ENCODE measurements at regions not wholly inside any gene's neighbourhood (a gene's known extent, or its start where the extent isn't known, plus 50 kb on each side); places are given as distances from the start of the nearest gene placed in this dataset.

DNA sequence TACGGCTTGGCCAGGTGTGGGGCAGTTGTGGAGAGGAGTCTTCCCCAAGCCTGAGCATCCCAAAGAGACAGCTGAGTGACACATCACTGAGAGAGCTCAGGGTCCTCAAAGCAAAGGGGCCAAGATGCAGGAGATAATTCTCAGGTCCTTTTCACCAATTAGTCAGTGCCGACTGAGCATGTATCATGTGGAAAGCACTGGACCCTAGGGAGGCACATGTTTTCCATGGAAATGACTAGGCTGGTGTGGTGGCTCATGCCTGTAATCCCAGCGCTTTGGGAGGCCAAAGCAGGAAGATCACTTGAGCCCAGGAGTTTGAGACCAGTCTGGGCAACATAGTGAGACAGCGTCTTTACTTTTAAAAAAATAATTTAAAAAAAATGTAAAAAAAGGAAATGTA is 67.3 kb upstream of the PRPS1 start:
- no peaks in the 10 kb centered on the region for H3K4me1 ChIP-seq (ENCODE audit: control insufficient read depth in 2 of 3, insufficient read depth in 2 of 3, low read depth in 1 of 3, low read length in 3 of 3)
- FAIRE-seq (no peak), DNase-seq (no peak)
- intact Hi-C loops (cut with DNase I), result no loop called here
- no peaks in the 10 kb centered on the region for H3K9me3 ChIP-seq (ENCODE audit: control insufficient read depth in 2 of 3, insufficient read depth in 1 of 3, low read length in 3 of 3)
- no peak overlapping the region for H3K27ac ChIP-seq (ENCODE audit: low read depth in 2 of 2, low read length in 2 of 2)
- TF ChIP-seq, protein P1, sequence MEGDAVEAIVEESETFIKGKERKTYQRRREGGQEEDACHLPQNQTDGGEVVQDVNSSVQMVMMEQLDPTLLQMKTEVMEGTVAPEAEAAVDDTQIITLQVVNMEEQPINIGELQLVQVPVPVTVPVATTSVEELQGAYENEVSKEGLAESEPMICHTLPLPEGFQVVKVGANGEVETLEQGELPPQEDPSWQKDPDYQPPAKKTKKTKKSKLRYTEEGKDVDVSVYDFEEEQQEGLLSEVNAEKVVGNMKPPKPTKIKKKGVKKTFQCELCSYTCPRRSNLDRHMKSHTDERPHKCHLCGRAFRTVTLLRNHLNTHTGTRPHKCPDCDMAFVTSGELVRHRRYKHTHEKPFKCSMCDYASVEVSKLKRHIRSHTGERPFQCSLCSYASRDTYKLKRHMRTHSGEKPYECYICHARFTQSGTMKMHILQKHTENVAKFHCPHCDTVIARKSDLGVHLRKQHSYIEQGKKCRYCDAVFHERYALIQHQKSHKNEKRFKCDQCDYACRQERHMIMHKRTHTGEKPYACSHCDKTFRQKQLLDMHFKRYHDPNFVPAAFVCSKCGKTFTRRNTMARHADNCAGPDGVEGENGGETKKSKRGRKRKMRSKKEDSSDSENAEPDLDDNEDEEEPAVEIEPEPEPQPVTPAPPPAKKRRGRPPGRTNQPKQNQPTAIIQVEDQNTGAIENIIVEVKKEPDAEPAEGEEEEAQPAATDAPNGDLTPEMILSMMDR (IDR thresholded peaks at IDR 0.05; ENCODE audit: borderline replicate concordance, extremely low read depth, insufficient read depth), result no peak
- no peaks in the 10 kb centered on the region for H3K36me3 ChIP-seq (ENCODE audit: control insufficient read depth in 2 of 3, insufficient read depth in 3 of 3, low read length in 3 of 3)
- no peak overlapping the region for H3K4me3 ChIP-seq (ENCODE audit: low read length in 3 of 3)
- H3K27me3 ChIP-seq (ENCODE audit: control insufficient read depth, insufficient read depth, low read length), result no peaks in the 10 kb centered on the region
- no peak overlapping the region for H3K9ac ChIP-seq (ENCODE audit: low read length in 3 of 3)

DNA sequence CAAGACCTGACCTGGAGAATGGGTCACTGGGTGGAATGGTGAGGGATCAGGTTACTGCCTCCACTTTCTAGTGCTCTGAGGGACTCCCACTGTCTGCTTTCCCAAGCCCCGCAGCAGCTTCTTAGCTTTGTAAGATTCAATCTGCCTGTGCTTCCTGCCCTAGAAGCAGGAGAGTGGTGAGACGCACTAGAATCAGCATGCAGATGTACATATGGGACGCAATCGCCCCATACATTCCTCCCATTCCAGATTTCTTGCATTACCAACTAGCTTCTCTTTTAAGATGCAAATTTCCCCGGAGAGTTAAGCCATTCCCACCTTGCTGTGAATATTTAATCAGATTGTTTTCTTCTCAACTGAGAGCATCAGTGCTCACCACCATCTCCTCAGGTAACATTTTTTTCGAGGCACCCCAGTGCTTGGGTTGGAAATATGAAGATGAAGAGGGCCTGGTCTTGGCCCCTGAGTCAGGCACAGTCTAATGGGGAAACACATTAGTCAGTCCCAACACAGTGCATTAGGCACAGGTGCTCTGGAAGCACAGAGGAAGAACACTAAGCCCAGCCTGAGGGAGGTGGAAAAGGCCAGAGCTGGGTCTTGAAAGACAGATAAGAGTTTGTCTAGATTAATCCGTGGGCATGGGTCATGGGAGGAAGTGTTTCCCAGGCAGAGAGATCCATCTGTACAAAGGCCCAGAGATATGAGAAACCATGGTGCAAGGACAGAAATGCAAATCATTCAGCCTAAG is 66.7 kb upstream of the PRPS1 start:
- no peaks in the 10 kb centered on the region for H3K27me3 ChIP-seq (ENCODE audit: control insufficient read depth, insufficient read depth, low read length)

DNA sequence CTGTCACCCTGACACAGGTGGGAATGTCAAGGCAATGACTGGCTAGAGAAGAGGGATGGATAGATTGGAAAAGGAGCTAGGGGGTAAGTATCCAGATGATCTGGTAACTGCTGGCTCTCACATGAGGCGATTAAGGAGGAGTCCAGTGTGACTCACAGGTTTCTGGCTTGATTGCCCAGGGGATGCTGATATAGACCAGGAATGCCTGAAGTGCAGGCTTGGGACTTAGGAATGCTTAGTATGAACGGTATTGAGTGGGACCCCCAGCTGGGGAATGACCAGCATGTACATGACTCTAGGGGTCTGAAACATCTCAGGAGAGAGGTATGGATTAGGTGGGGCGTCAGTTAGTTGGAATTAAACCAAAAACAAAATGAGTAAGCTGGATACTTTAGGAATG is 65.8 kb upstream of the PRPS1 start:
- H3K36me3 ChIP-seq (ENCODE audit: control insufficient read depth in 2 of 3, insufficient read depth in 3 of 3, low read length in 3 of 3), result no peaks in the 10 kb centered on the region
- DNase-seq (no peak), FAIRE-seq (no peak)
- H3K9me3 ChIP-seq (ENCODE audit: control insufficient read depth in 2 of 3, insufficient read depth in 1 of 3, low read length in 3 of 3), result no peaks in the 10 kb centered on the region
- no peaks in the 10 kb centered on the region for H3K4me1 ChIP-seq (ENCODE audit: control insufficient read depth in 2 of 3, insufficient read depth in 2 of 3, low read depth in 1 of 3, low read length in 3 of 3)
- intact Hi-C loops (cut with DNase I), result no loop called here
- H3K27me3 ChIP-seq (ENCODE audit: control insufficient read depth, insufficient read depth, low read length), result no peaks in the 10 kb centered on the region
- H3K27ac ChIP-seq (ENCODE audit: low read depth in 2 of 2, low read length in 2 of 2), result no peak overlapping the region
- no peak overlapping the region for H3K4me3 ChIP-seq (ENCODE audit: low read length in 3 of 3)
- H3K9ac ChIP-seq (ENCODE audit: low read length in 3 of 3), result no peak overlapping the region
- TF ChIP-seq, protein P1 (IDR thresholded peaks at IDR 0.05; ENCODE audit: borderline replicate concordance, extremely low read depth, insufficient read depth), result no peak

More for the DNA sequence above, 66.7 kb upstream of the PRPS1 start:
- Histone ChIP-seq H3K9me3 (ENCODE audit: control insufficient read depth in 2 of 3, insufficient read depth in 1 of 3, low read length in 3 of 3) (no peaks in the 10 kb centered on the region), H3K4me3 (ENCODE audit: low read length in 3 of 3) (no peak overlapping the region), H3K27ac (ENCODE audit: low read depth in 2 of 2, low read length in 2 of 2) (no peak overlapping the region), H3K4me1 (ENCODE audit: control insufficient read depth in 2 of 3, insufficient read depth in 2 of 3, low read depth in 1 of 3, low read length in 3 of 3) (no peaks in the 10 kb centered on the region), H3K9ac (ENCODE audit: low read length in 3 of 3) (no peak overlapping the region), H3K36me3 (ENCODE audit: control insufficient read depth in 2 of 3, insufficient read depth in 3 of 3, low read length in 3 of 3) (no peaks in the 10 kb centered on the region)
- FAIRE-seq, result no peak
- TF ChIP-seq, protein P1 (IDR thresholded peaks at IDR 0.05; ENCODE audit: borderline replicate concordance, extremely low read depth, insufficient read depth), result no peak
- intact Hi-C loops (cut with DNase I), result no loop called here
- DNase-seq, result peak in 1 of 5 donors; percentile 1

DNA sequence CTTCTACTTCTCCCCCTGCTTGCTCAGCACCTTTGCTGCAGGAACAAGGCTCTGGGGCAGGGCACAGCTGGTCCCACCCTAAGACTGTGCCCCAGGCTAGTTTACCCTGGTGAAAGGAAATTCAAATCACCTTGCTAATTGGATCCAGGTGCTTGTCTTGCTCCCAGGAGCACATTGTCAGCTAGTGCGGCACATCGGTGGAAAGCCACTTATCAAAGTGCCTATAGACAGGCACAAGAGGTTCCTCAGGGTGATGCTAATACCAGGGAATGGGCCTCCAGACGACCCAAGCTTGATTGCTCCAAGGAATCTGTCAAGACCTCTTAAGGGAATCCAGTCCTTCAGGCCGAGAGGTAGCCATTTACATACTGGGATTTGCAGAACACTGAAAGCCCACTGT is 64.5 kb upstream of the PRPS1 start:
- no peak overlapping the region for H3K9ac ChIP-seq (ENCODE audit: low read length in 3 of 3)

More for the DNA sequence above, 64.5 kb upstream of the PRPS1 start:
- Histone ChIP-seq H3K4me1 (ENCODE audit: control insufficient read depth in 2 of 3, insufficient read depth in 2 of 3, low read depth in 1 of 3, low read length in 3 of 3) (no peaks in the 10 kb centered on the region), H3K27ac (ENCODE audit: low read depth in 2 of 2, low read length in 2 of 2) (no peak overlapping the region), H3K9me3 (ENCODE audit: control insufficient read depth in 2 of 3, insufficient read depth in 1 of 3, low read length in 3 of 3) (no peaks in the 10 kb centered on the region), H3K36me3 (ENCODE audit: control insufficient read depth in 2 of 3, insufficient read depth in 3 of 3, low read length in 3 of 3) (no peaks in the 10 kb centered on the region), H3K4me3 (ENCODE audit: low read length in 3 of 3) (no peak overlapping the region), H3K27me3 (ENCODE audit: control insufficient read depth, insufficient read depth, low read length) (no peaks in the 10 kb centered on the region)
- DNase-seq, result no peak
- TF ChIP-seq, protein P1 (IDR thresholded peaks at IDR 0.05; ENCODE audit: borderline replicate concordance, extremely low read depth, insufficient read depth), result no peak
- intact Hi-C loops (cut with DNase I), result no loop called here
- no peak for FAIRE-seq
